Lower leg skin (tissue), 4 donors: ENCODE measurements at regions not wholly inside any gene's neighbourhood (a gene's known extent, or its start where the extent isn't known, plus 50 kb on each side); places are given as distances from the start of the nearest gene placed in this dataset.

Experiments used
- DNase-seq, 2 donors: peaks; one replicate each; pipeline ENCODE4 v3.0.0-alpha.2; 2019; ENCODE audit warnings: low spot score in 2 of 2
- H3K4me3 ChIP-seq: fragments of 200-600 bp; sonication (generic); 2 replicates; pipeline ENCODE4 v1.5.1; 2017; ENCODE audit warnings: mild to moderate bottlenecking, low read depth; ENCODE audit not compliant: poor library complexity, severe bottlenecking
- CTCF ChIP-seq, 3 donors: fragments of 450-650 bp; IDR thresholded peaks; one replicate each; pipeline ENCODE4 v1.5.1; 2016; ENCODE audit warnings: antibody characterized with exemption in 3 of 3, mild to moderate bottlenecking in 3 of 3, moderate library complexity in 2 of 3
- POLR2A ChIP-seq, 2 donors: fragments of 450-650 bp; IDR thresholded peaks; one replicate each; pipeline ENCODE4 v1.6.1; 2016 to 2017; ENCODE audit warnings: antibody characterized with exemption in 2 of 2, mild to moderate bottlenecking in 1 of 2, moderate library complexity in 1 of 2
- WGBS, 2 donors: methylation state at CpG; one replicate each; pipeline ENCODE4 v1.1.5; 2018; 5-methylcytosine and 5-hydroxymethylcytosine counted together
- intact Hi-C: fragments of 100-400 bp; cut with DNase I; formaldehyde crosslinking; loops from one replicate; pipeline ENCODE4 v1.15.0; 2023; ENCODE audit warnings: low total_unique reads

- WGBS, 2 donors: 72 to 76% methylated on average over 3 of the region's 3 CpGs
- TF ChIP-seq CTCF (IDR thresholded peaks at IDR 0.05): no peak
- TF ChIP-seq POLR2A (IDR thresholded peaks at IDR 0.05): no peak
- intact Hi-C loops: no loop called here
Observed at GRCh38 chr5:103458497-103459040, 104.0 kb downstream of the NUDT12 start.

GRCh38 chr5:103456476-103456875 is 106.1 kb downstream of the NUDT12 start:
- DNase-seq: no peak
- TF ChIP-seq CTCF (IDR thresholded peaks at IDR 0.05) (no peak), POLR2A (IDR thresholded peaks at IDR 0.05) (no peak)
- intact Hi-C loops: no loop called here
- 82 to 84% methylated on average over 2 of the region's 2 CpGs for WGBS, 2 donors
- H3K4me3 ChIP-seq: no peak overlapping the region

More at GRCh38 chr5:103458497-103459040, 104.0 kb downstream of the NUDT12 start:
- DNase-seq: no peak
- H3K4me3 ChIP-seq: no peak overlapping the region

- 85 to 90% methylated on average over 2 of the region's 2 CpGs for WGBS, 2 donors
- H3K4me3 ChIP-seq: no peak overlapping the region
- DNase-seq: no peak
- intact Hi-C loops: no loop called here
- no peak for TF ChIP-seq CTCF (IDR thresholded peaks at IDR 0.05)
- TF ChIP-seq POLR2A (IDR thresholded peaks at IDR 0.05): no peak
Observed at GRCh38 chr5:103455796-103456195, 106.8 kb downstream of the NUDT12 start.

- H3K4me3 ChIP-seq: no peak overlapping the region
- intact Hi-C loops: no loop called here
- TF ChIP-seq CTCF (IDR thresholded peaks at IDR 0.05): no peak
- no peak for TF ChIP-seq POLR2A (IDR thresholded peaks at IDR 0.05)
- WGBS, 2 donors: 88 to 89% methylated on average over 2 of the region's 2 CpGs
- DNase-seq: no peak
Observed at GRCh38 chr5:103454770-103455169, 107.8 kb downstream of the NUDT12 start.

GRCh38 chr5:103452666-103453065 is 109.9 kb downstream of the NUDT12 start:
- no peak overlapping the region for H3K4me3 ChIP-seq
- 20 to 30% methylated on average over 1 of the region's 1 CpG for WGBS, 2 donors
- TF ChIP-seq CTCF (IDR thresholded peaks at IDR 0.05): no peak
- no peak for TF ChIP-seq POLR2A (IDR thresholded peaks at IDR 0.05)
- intact Hi-C loops: no loop called here
- no peak for DNase-seq

GRCh38 chr5:103452089-103452488 is 110.5 kb downstream of the NUDT12 start:
- intact Hi-C loops: no loop called here
- TF ChIP-seq CTCF (IDR thresholded peaks at IDR 0.05) (no peak), POLR2A (IDR thresholded peaks at IDR 0.05) (no peak)
- DNase-seq: no peak
- no peak overlapping the region for H3K4me3 ChIP-seq
- 73 to 79% methylated on average over 4 of the region's 4 CpGs for WGBS, 2 donors
